SHP77 (cell line): ENCODE measurements at regions not wholly inside any gene's neighbourhood (a gene's known extent, or its start where the extent isn't known, plus 50 kb on each side); places are given as distances from the start of the nearest gene placed in this dataset.
"Not testable (repeated sequence)": the region's sequence is repeated elsewhere in the genome, so short reads cannot be mapped to it uniquely, and the experiment has no call there.

ENCODE experiments used
- DNase-seq, 2 experiments: peaks; one replicate each; lab custom pipeline; 2025; lab: John Stamatoyannopoulos, UW

DNA sequence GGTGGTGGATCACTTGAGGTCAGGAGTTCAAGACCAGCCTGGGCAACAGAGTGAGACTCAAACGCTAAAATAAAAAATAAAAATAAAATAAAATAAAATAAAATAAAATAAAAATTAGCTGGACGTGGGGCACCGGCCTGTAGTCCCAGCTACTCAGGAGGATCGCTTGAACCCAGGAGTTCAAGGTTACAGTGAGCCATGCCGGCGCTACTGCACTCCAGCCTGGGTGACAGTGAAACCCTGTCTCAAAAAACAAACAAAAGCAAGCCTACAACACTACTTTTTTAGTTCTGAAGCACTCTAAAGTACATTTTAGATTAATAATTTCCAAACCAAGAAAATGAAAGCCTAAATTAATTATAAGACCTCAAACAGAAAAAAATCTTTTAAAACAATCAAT lies 56.2 kb upstream of the ZSCAN2 start:
- not testable (repeated sequence) for DNase-seq

DNA sequence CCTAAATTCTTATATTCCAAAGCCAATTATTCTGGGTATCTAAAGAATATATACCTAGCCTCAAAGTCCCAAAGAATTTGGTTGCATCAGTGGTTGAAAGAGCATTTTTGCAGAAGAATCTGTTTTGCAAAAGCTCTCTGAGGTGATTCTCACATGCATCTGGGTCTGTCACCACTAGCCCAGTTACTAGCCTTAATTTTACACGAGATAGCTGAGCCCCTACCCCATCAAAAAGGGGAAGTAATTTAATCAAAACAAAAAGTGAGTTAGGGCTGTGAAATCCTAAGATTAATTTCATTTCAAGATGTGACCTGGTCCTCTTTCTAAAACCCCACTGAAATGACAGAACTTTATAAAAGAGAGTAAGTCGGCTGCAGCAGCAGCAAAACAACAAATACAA lies 53.7 kb upstream of the ZSCAN2 start:
- DNase-seq, result not testable (repeated sequence)

DNA sequence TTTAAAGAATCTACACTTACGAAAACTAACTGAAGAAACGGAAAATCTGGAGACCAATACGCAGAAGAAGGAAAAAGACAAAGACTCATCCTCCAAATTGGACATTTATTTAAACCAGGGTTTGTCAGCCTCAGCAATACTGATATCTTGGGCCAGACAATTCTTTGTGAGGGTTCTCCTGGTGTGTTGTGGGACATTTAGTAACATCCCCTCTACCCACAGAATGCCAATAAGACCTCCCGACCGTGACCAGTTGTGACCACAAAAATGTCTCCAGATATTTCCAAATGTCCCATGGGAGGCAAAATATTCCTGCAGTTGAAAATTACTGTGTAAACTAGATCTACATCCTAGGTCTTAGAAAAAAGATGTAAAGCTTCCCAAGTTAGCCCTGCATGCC lies 50.3 kb upstream of the ZSCAN2 start:
- not testable (repeated sequence) for DNase-seq
